ENCODE measurements at regions not wholly inside any gene's neighbourhood (a gene's known extent, or its start where the extent isn't known, plus 50 kb on each side); places are given as distances from the start of the nearest gene placed in this dataset.
"Not testable (repeated sequence)": the region's sequence is repeated elsewhere in the genome, so short reads cannot be mapped to it uniquely, and the experiment has no call there.

GRCh38 chr2:88802026-88802425, 110.6 kb downstream of the RPIA start:
- not testable (repeated sequence) for TF ChIP-seq CTCF (IDR thresholded peaks at IDR 0.05); EP300 (IDR thresholded peaks at IDR 0.05); POLR2AphosphoS5 (IDR thresholded peaks at IDR 0.05); POLR2A (IDR thresholded peaks at IDR 0.05; ENCODE audit: low read depth)
